Left ventricle myocardium superior (tissue), 1 donor: ENCODE measurements at regions not wholly inside any gene's neighbourhood (a gene's known extent, or its start where the extent isn't known, plus 50 kb on each side); places are given as distances from the start of the nearest gene placed in this dataset.

ENCODE experiments used
- ATAC-seq: fragments of 200-7000 bp; cut with Tn5 transposase; one replicate; pipeline ENCODE4 v1.9.1; 2020; ENCODE audit warnings: mild to moderate bottlenecking, moderate library complexity
- DNase-seq: peaks from one replicate; pipeline ENCODE4 v3.0.0-alpha.2; 2020
- intact Hi-C: fragments of 100-400 bp; cut with micrococcal nuclease; formaldehyde crosslinking; loops from one replicate; pipeline ENCODE4 v1.11.0; 2022
- donor health status: DM: no; HTN: yes; CAD: no; lungs with severe emphysema.

DNA sequence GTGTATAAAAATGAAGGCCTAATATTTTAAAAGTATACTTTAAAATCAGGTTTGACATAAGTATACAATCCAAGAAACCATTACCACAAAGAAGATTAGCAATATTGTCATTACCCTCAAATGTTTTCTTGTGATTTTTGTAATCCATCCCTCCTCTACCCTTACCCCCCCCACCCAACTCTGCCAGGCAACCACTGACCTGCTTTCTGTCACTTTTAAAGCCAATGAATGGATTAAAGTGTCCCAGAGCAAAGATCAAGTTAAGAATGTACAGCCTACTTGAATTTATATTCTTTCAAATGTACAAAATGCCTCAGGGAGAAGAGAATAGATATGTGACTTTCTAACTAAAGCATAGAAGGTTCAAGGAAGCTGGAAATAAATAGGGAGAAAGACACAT lies 1038.8 kb upstream of the GBE1 start:
- intact Hi-C loops, result no loop called here
- ATAC-seq (no peak), DNase-seq (no peak)

GRCh38 chr3:82796765-82797164 lies 1035.3 kb upstream of the GBE1 start:
- DNase-seq, result no peak
- intact Hi-C loops, result no loop called here
- no peak for ATAC-seq

GRCh38 chr3:82791241-82791640 lies 1029.8 kb upstream of the GBE1 start:
- ATAC-seq (no peak), DNase-seq (no peak)
- intact Hi-C loops, result no loop called here

- no peak for DNase-seq
- intact Hi-C loops, result no loop called here
- ATAC-seq, result no peak
Observed at GRCh38 chr3:82790307-82791097, 1029.1 kb upstream of the GBE1 start.

DNA sequence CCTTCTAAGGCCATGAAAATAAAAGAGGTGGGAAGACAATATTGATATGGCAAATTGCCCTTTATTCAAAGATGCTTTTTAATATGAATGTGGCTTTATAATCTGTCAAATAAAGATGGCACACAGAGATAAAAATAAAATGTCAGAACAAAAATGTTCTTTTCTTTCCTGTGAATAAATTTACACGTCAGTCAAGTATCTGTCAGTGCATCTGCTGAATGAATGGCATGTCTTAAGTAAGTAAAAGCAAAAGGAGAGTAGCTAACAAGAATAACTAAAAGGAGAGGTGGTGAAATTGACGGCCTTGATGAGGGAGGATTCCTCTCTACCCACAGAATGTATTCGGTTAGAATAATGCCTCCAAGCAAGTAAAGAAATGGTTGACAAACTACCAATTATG lies 1021.7 kb upstream of the GBE1 start:
- DNase-seq (no peak), ATAC-seq (no peak)
- intact Hi-C loops, result no loop called here

- intact Hi-C loops, result no loop called here
- DNase-seq (no peak), ATAC-seq (no peak)
Observed at GRCh38 chr3:82773207-82773606, 1011.8 kb upstream of the GBE1 start.

GRCh38 chr3:82764521-82764920 lies 1003.1 kb upstream of the GBE1 start:
- DNase-seq, result no peak
- no peak for ATAC-seq
- intact Hi-C loops, result no loop called here

GRCh38 chr3:82761858-82762257 lies 1000.4 kb upstream of the GBE1 start:
- ATAC-seq, result no peak
- intact Hi-C loops, result no loop called here
- no peak for DNase-seq

GRCh38 chr3:82745544-82745943 lies 984.1 kb upstream of the GBE1 start:
- DNase-seq (no peak), ATAC-seq (no peak)
- intact Hi-C loops, result no loop called here

DNA sequence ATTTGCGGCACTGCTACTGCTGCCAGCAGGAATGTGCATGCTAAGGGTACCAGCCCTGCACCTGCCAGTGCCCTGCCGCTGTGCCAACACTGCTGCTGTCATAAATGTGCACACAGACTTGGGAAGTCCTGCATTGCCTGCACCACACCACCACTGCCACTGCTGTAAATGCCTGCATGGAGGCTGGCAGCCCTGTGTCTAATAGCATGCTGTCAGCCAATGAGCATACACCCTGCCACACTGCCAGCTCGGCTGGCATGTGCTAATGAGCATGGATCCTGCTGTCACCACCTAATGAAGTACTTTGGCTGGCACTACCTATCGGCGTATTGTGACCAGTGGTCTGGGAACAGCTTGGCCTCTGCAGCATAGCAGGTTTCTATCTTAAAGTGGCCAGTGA lies 981.8 kb upstream of the GBE1 start:
- ATAC-seq (no peak), DNase-seq (peak; percentile 22)
- intact Hi-C loops, result no loop called here

DNA sequence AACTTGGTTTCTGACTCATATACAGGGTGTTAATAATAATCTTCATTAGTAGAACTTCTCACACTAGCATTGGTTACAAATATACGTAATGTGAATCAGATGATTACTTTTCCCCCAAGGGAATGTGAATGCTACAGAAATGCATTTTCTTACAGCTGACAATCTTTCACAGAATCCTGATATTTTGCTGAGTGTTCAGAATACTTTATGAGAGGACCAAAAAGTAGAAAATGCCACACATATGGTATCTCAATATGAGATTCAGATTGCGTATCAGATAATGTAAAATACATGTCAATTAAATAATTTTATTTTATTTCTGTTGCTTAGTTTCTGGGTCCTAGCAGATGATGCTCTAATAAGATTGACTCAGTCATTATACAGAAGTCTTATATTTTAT lies 979.9 kb upstream of the GBE1 start:
- intact Hi-C loops, result no loop called here
- no peak for ATAC-seq

GRCh38 chr3:82739390-82739789 lies 977.9 kb upstream of the GBE1 start:
- ATAC-seq (no peak), DNase-seq (no peak)
- intact Hi-C loops, result no loop called here

More for the DNA sequence above, 979.9 kb upstream of the GBE1 start:
- no peak for DNase-seq

DNA sequence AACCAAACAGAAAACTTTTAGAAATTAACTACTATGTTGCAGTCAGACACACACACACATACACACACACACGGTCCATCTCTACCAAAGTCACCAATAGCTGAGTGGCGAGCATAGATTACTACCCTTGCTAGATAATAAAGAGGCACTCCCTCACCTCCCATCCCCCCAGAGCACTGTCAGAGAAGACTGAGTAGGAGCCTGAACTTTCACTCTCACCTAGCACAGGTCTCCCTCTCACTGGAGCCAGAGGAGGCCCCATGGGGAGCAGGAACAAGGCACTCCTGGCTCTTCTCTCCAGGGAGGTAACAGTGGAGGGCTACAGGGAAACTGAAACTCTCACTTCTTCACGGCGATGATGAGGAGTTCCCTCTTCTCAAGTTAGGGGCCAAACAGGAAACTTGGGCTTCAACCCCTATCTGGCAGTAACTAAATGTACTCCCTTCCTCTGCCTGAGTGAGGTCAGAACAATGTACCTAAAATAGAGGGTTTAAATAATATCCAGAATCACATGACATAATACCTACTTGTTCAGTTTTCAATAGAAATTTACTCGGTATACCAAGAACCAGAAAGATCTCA lies 975.3 kb upstream of the GBE1 start:
- intact Hi-C loops, result no loop called here
- ATAC-seq (no peak), DNase-seq (no peak)

GRCh38 chr3:82715091-82715856 lies 953.8 kb upstream of the GBE1 start:
- intact Hi-C loops, result no loop called here
- DNase-seq, result peak; percentile 16
- ATAC-seq, result no peak

GRCh38 chr3:82707035-82707434 lies 945.6 kb upstream of the GBE1 start:
- no peak for DNase-seq
- intact Hi-C loops, result no loop called here

GRCh38 chr3:82685761-82686160 lies 924.3 kb upstream of the GBE1 start:
- ATAC-seq, result no peak
- intact Hi-C loops, result no loop called here
- DNase-seq, result no peak

More at GRCh38 chr3:82707035-82707434, 945.6 kb upstream of the GBE1 start:
- no peak for ATAC-seq

- ATAC-seq (no peak), DNase-seq (no peak)
- intact Hi-C loops, result no loop called here
Observed at GRCh38 chr3:82676356-82677026, 915.0 kb upstream of the GBE1 start.

DNA sequence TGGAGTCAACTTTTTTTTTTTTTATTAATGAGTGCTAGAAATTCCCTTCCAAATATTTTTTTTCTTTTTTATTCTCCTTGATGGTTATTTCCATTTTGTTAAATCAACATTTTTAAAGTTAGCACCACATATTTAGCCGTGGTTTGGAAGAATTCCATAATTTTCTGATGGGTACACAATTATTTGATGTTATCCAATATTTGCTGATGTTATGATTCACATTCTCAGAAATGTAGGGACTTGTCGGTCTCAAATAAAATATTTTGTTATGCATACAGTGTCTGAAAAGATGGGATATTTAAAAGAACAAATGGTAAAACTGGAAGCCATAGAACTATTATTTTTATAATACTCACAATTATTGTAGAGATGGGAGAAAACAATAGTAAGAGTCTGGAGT lies 911.5 kb upstream of the GBE1 start:
- intact Hi-C loops, result no loop called here
- no peak for ATAC-seq
- DNase-seq, result no peak

DNA sequence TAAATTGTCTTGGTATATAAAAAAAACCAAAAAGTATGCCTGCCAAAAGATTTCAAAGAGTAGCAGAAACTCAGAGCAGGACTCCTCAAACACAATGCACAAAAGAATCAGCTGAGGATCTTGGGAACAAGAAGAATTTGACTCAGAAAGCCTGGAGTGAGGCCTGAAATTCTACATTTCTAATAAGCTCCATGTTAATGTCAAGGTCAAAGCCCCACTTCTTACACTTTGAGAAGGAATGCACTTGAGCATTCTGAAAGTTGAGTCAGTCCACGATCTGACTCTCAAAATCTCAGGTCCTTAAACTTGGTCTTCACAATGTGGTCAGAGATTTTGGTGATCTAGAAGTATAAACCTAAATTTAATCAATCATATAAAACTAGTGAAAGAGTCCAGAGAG lies 910.0 kb upstream of the GBE1 start:
- no peak for DNase-seq
- intact Hi-C loops, result no loop called here
- ATAC-seq, result no peak

- ATAC-seq, result no peak
- DNase-seq, result no peak
- intact Hi-C loops, result no loop called here
Observed at GRCh38 chr3:82654708-82655107, 893.3 kb upstream of the GBE1 start.
